ENCODE measurements at regions not wholly inside any gene's neighbourhood (a gene's known extent, or its start where the extent isn't known, plus 50 kb on each side); places are given as distances from the start of the nearest gene placed in this dataset.
"Not testable (repeated sequence)": the region's sequence is repeated elsewhere in the genome, so short reads cannot be mapped to it uniquely, and the experiment has no call there.

DNA sequence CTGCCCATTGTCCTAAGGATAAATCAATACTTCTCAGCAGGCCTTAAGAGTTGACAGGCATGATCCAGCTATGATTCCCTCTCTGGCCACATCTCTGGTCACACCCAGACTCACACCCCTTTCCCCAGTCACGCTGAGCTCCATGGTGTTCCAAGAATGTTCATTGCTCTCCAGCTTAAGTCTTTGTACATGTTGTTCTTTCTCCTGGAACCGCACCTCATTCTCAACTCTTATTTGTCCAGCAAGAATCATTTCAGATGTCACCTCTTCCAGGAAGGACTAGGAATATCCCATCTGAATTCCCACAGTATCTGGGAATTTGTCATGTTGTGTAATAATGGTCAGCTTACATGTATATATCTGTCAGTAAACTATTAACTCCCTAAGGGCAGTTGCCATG, 118.3 kb upstream of the GALNT15 start:
- DNase-seq = no peak

DNA sequence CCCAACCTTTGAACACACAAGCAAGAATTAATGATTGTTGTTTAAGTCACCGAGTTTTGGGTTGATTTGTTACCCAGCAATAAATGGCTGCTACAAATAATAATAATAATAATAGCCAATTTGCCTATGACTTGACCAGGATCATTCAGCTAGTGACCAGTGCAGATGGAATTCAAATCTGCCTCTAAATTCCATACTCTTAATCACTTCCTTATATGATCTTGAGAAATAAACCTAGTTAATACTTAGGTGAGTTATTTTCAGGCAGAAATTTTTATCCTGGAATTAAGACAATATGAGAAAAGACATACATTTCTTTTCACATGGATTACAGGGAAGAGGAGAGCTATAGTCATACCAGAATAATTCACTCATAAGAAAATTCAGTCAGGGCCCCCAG, 116.0 kb upstream of the GALNT15 start:
- DNase-seq = no peak

DNA sequence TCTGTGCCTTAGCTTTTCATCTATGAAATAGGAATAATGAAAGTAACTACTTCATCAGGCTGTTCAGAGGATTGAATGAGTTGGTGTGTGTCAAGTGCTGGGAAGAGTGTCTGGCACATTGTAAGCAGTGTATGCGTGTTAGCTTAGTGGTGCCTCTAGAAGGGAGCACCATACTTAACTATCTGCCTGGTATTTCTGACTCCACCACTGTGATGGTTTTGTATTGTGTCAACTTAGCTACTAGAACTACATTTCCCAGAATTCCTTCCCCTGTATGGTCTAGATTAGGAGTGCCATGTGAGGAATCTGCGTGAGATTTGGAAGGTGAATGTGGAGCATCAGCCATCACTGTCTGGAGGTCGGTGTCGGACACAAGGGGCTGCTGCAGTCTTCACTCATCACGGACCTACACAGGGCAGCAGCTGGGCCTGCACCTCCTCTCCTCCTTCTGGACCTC, 115.4 kb upstream of the GALNT15 start:
- no peak for DNase-seq

DNA sequence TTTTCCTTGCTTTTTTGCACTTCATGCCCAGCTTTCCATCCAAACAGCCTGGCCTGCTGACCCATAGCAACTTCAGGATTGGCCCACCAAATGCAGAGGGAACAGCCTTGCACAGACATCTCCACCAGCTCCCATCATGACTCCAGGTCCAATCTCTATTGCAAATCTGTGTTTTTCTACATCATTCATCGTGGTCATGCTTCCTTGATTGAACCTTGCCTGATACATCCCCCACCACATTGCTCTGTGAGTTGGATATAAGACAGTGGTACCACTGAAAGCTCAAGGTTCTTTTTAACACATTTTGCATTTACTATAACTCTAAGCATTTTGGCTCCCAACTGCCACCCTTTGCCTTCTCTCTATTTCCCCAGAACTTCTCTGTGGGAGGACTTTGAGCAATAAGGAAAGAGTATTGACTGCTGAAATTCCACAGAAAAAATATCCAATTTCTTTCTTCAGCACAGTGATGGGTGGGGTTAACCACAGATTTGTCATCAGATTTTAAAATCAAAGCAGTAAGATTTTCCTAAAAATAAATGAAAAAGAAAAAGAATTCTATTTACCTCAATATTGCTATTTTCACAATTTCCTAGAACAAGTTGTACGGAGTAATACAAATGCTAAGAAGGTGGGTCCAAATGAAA, 114.6 kb upstream of the GALNT15 start:
- DNase-seq = no peak

DNA sequence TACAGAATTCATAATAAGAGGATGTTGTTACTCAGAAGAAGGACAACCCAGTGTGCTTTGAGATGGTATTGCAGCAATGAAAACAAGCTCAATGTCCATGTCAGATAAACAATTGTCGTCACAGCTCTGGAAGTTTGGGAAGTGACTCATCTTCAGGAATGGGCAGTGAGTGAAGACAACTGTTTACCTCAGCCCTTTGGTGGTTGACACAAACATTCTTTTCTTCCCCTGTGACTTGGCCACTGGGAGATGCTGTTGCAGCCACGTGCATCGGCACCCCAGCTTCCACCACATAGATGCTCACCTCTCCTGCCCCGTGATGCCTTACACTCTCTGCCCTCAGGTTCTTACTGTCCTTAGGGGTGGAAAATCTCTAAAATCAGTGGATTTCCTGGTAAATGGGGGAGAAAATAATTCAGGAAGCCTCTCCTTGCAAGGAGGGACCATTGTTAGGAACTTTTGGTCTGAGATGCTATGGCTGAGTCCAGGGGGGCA, 114.1 kb upstream of the GALNT15 start:
- DNase-seq = no peak

DNA sequence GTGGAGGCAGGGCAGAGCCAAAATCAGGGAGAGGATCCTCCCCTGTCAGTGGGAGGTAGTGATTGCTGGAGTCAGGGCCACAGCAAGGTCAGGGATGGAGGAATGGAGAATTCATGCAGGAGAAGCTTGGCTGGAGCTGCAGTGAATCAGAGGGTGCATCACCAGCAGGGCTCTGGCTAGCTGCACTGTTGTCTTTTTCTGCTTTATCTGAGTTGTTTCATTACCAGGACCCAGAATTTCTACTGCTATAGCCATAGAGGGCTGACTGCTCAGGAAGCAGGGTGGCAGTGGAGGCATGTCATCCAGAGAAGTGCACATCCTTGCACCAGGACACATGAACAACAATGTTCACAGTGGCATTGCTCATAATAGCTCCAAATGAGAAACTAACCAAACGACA, 113.5 kb upstream of the GALNT15 start:
- DNase-seq = no peak

DNA sequence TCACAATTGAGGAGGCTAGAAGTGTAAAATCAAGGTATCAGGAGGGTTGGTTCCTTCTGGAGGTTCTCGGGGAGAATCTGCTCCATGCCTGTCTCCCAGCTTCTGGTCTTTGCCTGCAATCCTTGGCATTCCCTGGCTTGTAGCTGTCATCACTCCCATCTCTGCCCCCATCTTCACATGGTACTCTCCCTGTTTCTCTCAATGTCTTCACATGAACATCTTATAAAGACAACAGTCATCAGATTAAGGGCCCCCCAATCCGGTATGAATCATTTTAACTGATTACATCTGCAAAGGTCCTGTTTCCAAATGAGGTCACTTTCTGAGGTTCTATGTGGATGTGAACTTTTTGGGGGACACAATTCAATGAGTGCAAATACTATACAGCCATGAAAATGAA, 113.0 kb upstream of the GALNT15 start:
- no peak for DNase-seq

DNA sequence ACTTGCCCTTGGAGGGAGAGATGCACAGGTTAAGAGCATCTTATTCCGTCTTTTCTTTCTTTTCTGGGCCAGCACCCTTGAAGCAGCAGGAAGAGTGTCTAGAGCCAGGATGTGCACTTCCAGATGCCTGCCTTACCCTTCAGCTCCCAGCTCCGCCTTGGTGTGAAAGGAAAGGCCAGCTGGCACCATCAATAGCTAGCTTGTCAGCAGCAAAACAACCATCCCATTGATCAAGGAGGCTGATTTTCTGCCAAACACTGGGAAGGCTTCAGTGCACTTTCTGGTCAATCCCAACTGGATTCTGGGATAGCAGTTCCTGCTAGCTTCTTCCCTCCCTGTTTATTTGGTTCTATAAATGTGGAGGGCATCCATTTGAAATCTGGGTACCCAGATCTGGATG, 110.9 kb upstream of the GALNT15 start:
- DNase-seq = no peak

DNA sequence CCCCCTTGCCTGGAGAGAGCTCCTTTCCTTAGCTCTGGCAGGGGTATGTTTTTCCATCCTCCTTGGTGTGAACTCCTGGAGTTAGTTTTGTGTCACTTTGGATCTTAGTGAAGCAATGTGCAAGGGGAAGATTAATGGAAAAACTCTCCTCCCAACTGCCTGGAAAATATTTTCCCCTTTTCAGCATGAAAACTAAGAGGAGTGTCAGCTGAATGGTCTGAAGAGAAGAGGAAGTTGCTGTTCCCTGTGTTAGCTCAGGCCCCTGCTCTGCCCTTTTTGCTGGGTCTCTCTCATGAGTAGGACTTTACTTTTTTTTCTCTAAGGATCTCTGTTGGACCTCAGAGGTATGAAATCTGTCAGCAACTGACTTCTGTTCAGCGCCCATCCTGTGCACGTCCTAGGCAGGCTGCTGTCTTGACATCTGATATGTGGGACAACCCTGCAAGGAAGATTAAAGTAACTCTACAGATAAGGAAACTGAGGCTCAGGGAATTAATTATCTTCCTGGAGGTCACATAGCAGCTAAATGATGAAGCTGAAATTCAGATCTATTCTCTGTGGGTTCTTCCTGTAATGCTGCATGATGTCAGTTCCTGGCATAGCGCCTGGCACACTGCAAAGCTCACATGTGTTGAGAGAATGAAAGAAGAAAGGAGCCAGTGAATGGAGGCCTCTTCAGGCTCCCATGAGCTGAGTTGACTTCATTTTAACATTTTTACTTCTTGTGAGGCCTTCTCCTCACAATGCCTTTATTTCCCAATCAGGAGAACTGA, 109.7 kb upstream of the GALNT15 start:
- DNase-seq = no peak

DNA sequence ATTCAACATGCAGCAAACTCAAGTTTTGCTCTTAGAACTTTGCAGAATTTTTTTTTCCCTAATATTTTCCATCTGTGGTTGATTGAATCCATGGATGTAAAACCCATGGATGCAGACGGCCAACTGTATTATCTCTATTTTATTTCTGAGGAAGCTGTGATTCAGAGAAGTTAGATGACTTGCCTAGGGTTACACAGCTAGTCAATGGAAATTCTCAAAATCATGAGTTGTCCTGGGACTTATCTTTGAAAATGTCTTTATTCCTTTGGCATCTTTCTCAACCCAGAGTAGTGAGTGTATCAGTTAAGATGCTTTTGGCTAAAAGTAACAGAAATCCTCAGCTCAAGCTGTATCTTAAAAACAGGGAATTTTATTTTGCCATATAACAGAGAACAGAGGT, 107.9 kb upstream of the GALNT15 start:
- no peak for DNase-seq

DNA sequence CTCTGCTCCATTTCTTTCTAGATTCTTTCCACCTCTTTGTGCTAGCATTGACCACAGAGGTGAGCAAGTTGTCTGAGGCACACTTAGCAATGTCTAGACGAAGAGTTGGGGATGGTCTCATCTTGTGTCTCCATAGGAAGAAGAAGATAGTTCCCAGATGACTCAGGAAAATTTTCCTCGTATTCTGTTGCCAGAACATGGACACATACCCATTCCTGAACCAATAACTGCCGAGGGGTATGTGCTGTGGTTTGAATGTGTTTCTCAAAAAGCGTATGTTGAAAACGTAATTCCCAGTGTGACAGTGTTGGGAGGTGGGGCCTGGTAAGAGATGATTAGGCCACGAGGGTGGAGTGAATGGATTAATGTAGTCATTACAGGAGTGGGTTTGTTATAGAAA, 107.5 kb upstream of the GALNT15 start:
- DNase-seq = no peak

DNA sequence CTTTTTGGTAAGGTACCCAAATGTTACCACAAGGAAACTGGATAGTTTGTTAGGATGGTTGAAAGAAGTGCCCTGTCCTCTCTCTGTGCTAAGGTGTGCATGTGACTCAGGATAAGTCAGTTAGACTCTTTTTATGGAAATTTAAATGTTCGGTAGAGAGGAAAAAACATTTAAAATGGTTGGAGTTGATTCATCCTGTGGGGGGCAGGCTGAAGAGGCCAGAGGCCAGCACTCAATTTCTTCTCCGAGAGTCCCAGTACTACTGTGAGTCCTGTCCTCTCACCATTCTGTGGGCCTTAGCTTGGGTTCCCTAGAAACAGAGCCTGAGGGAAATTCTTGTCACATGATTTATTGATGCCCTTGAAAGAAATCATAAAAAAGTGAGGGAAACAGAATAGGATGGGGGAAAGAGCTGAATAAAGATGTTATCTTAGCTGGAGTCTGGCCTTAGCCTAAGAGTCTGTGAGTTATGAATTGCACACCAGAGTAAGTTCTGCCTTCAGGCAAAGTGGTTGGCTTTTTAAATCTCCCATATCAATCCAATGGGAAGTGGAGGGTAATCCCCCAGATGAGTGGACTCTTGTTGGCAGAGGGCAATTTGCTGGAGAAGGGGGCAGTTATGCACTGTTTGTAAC, 106.5 kb upstream of the GALNT15 start:
- DNase-seq = no peak

DNA sequence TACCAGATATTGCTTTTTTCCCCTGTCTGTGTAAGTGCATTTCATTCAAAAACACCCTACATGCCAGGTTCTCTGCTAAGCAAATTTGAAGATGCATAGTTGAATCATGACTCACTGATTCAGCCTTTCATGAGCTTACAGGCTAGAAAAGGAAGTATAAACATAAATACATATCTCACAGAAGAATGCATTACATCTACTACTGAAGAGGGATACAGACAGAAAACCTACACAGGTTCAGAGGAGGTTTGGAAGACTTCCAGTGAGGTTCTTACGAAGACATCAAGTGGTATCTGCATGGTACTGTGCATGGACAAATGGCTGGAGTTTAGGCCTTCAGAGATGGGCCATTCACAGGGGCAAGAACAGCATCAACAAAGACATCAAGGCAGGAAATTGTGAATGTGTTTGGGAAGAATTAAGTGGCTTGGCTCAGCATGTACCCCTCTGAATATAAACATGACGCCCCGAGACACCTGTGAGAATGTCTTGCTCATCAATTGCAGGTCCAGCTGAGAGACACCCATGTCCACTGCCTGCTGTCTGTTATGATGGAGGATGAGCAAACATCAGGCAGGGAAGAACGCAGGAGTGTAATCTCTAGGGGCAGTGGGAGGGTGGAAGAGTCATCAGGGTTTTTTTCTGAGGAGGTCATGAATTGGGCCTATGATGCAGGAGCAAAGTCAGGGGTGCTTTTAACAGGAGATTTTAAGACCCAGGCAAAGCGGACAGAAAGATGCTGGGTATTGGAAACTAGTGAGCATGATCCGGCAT, 105.1 kb upstream of the GALNT15 start:
- DNase-seq = no peak

DNA sequence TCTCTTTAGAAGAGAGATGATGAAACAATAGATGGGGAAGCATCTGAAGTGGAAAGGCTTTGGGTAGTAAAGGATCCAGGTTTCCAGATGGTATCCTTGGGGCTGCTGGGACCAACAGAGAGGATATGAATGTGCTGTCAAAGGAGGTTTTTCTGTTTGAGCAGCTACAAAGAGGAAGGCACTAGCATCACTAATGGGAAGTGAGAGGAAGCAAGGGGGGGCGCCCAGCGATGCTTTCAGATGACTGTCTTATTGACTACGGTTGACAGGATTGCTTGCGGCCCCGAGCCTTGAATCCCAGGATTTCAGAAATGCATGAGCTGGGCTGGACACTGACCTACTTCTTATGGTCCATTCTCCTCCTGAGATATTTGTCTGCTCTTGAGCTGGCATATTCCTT, 103.8 kb upstream of the GALNT15 start:
- no peak for DNase-seq

DNA sequence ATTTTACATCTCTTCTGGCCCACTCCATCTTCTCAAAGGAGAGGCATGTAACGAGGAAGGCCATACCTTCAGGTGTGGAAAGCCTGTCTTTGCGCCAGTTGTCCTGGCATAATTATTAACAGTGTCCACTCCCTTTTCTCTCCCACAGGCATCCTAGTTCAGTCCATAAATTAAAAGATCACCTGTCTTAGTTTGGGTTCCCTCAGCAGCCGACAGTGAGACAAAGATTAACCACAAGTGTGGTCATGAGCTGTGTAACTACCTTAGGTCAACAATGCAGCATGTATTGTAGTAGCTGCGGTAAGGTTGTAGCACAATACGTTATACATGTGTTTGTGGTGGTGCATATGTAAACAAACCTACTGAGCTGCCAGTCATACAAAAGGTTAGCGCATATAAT, 103.3 kb upstream of the GALNT15 start:
- DNase-seq = no peak

DNA sequence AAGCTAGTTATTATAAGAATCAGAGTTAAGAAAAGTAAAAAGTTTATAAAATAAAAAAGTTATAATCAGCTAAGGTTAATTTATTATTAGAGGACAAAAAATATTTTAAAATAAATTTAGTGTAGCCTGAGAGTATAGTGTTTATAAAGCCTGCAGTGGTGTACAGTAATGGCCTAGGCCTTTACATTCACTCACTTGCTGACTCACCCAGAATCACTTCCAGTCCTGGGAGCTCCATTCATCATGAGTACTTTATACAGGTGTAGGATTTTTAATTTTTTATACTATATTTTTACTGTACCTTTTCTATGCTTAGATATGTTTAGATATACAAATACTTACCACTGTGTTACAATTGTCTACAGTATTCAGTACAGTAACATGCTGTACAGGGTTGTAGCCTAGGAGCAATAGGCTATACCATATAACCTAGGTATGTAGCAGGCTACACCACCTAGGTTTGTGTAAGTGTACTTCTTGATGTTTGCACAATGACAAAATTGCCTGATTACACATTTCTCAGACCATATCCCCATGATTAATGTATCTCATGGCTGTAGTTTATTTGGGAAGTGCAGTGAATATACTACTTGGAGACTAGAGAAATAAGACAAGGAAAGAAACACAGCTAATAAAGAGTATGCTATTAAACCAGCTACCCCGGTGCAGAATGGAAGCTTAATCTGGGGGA, 101.9 kb upstream of the GALNT15 start:
- DNase-seq = no peak

DNA sequence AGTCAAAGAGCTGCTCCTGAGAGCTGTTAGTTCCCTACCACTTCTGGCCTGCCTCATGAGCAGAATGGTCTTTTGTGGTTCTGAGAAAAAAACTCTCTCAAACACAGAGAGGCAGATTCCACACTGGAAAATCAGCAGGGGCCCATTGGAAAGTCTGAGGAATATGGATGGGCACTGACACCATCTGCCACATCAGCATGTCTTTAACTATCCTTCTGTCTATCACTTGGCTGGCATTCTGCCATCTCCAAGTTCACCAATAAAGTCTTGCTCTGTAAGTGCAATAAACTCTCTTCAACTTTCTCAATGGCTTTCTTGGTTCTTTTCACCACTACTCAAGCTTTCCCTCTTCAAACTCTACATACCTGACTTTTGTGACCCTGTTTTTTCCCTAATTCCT, 101.3 kb upstream of the GALNT15 start:
- no peak for DNase-seq

DNA sequence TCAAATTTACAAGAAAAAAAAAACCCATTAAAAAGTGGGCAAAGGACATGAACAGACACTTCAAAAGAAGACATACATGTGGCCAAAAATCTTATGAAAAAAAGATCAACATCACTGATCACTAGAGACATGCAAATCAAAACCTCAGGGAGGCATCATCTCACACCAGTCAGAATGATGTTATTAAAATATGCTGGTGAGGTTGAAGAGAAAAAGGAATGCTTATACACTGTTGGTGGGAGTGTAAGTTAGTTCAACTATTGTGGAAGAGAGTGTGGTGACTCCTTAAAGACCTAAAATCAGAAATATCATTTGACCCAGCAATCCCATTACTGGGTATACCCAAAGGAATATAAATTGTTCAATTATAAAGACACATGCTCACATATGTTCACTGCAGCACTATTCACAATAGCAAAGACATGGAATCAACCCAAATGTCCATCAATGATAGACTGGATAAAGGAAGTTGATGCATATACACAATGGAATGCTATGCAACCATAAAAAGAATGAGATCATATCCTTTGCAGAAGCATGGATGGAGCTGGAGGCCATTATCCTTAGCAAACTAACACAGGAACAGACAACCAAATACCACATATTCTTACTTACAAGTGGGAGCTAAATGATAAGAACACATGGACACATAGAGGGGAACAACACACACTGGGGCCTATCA, 100.3 kb upstream of the GALNT15 start:
- not testable (repeated sequence) for DNase-seq

DNA sequence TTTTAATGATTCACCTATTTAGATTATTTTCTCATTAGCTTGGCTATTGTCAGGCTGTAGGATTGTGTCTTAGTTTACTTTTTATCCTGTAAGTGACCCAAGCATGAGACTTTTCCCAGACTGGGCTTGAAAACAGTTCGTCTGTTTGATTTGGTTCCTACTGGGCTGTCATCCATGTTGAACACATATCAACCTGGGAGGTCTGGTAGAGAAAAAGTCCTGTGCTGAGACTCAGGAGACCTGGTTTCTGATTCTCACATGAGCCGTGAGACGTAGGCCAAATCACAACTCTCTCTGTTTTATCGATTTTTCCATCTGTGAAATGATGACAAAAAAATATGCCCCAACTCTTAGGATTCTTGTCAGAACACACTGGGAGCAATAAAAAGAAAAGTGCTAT, 98.8 kb upstream of the GALNT15 start:
- DNase-seq = no peak

DNA sequence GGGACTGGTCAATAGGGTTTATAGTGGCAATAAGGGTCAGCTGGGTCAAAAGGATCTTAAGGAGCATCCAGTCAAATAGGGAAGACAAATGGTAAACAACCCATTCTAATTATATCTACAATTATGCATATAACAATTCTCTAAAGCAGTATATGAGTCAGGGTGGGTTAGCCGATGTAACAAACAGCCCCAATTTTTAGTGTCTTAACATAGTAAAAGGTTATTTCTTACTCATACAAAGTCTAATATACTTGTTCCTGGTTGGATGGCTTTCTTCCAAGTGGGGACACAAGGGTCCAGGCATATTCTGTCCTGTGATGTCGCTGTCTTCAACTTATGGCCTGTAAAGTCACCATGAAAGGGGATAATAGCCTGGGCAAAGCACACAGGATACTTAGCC, 97.9 kb upstream of the GALNT15 start:
- no peak for DNase-seq

DNA sequence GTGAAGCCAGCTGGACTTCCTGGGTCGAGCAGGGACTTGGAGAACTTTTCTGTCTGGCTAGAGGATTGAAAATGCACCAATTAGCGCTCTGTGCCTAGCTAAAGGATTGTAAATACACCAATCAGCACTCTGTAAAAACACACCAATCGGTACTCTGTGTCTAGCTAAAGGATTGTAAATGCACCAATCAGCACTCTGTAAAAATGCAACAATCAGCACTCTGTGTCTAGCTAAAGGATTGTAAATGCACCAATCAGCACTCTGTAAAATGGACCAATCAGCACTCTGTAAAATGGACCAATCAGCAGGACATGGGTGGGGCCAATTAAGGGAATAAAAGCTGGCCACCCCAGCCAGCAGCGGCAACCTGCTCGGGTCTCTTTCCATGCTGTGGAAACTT, 97.3 kb upstream of the GALNT15 start:
- DNase-seq = not testable (repeated sequence)

DNA sequence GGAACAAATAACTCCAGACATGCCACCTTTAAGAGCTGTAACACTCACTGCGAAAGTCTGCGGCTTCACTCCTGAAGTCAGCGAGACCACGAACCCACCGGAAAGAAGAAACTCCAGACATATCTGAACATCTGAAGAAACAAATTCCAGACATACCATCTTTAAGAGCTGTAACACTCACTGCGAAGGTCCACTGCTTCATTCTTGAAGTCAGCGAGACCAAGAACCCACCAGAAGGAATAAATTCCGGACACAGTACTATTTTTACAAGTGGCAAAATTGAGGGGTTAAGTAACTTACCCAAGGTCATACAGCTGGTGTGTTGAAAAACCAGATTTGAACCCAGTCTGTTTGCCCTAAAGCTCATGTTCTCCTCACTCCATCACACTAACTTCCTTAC, 96.8 kb upstream of the GALNT15 start:
- not testable (repeated sequence) for DNase-seq

Data from CD4-positive, alpha-beta T cell treated with Interleukin-12 subunit alpha and Interleukin-12 subunit beta, for 1 hour (primary cell).